K562 (cell line): ENCODE measurements at regions not wholly inside any gene's neighbourhood (a gene's known extent, or its start where the extent isn't known, plus 50 kb on each side); places are given as distances from the start of the nearest gene placed in this dataset.

Experiments
- ATAC-seq: fragments of 200-7000 bp; cut with Tn5 transposase; 3 replicates; pipeline ENCODE4 v1.9.1; 2020; ENCODE audit warnings: moderate library complexity
- BruUV-seq: library from RNA; stranded (reverse); fragments of 400-500 nt; replicated peaks from 2 replicates; lab custom pipeline; 2021; lab: Mats Ljungman, UMichigan
- CTCF ChIA-PET: fragments of 300-600 bp; formaldehyde crosslinking; extraction: SDS; loops from one replicate; lab custom pipeline; 2021; ENCODE audit warnings: low intra/inter-chr PET ratio; lab: Yijun Ruan, JAX
- POLR2A ChIA-PET: fragments of 300-600, 350-650 bp; sonication (Branson Sonifier 250); formaldehyde crosslinking; extraction: SDS; loops from one replicate; lab custom pipeline; 2021; ENCODE audit warnings: antibody characterized with exemption, inconsistent platforms; lab: Yijun Ruan, JAX
- DNase-seq, 4 experiments: peaks; one replicate each; pipeline versions ENCODE4 v3.0.0 to v3.0.0-alpha.2; 2011 to 2018; ENCODE audit warnings: low spot score in 3 of 4, mixed read lengths in 3 of 4; ENCODE audit errors: extremely low read depth in 1 of 4
- FAIRE-seq: peaks from 2 replicates; lab custom pipeline; 2011; peaks lifted over from hg19 to GRCh38; lab: Jason Lieb, UNC
- H2AFZ ChIP-seq: 2 replicates; pipeline ENCODE4 v1.6.0; 2011; ENCODE audit warnings: low read depth, low read length, control low read depth, inconsistent platforms
- H3K27ac ChIP-seq: fragments of 200-600 bp; 3 replicates; pipeline ENCODE4 v1.8.0; 2011; ENCODE audit warnings: low read depth, mild to moderate bottlenecking, control low read depth, inconsistent platforms, low read length, moderate library complexity, mixed read lengths; ENCODE audit errors: extremely low read depth
- H3K27me3 ChIP-seq, 2 experiments: fragments of 300-600 bp in 1 of 2; 2 replicates in 1 of 2; 3 replicates in 1 of 2; pipeline versions ENCODE4 v1.6.0 to v1.8.0; 2011; ENCODE audit warnings: inconsistent platforms in 2 of 2, low read length in 2 of 2, mild to moderate bottlenecking in 1 of 2, mixed read lengths in 1 of 2, moderate library complexity in 1 of 2; ENCODE audit not compliant: control insufficient read depth in 2 of 2, insufficient read depth in 2 of 2
- H3K36me3 ChIP-seq: fragments of 300-600 bp; 3 replicates; pipeline ENCODE4 v1.8.0; 2011; ENCODE audit warnings: mild to moderate bottlenecking, low read length, inconsistent platforms; ENCODE audit not compliant: control insufficient read depth, insufficient read depth
- H3K4me1 ChIP-seq, 2 experiments: fragments of 200-600 bp in 1 of 2; replicated peaks in 1 of 2; 2 replicates in 1 of 2; 3 replicates in 1 of 2; pipeline versions ENCODE4 v1.5.1 to v1.8.0; 2011; ENCODE audit warnings: inconsistent platforms in 2 of 2, low read length in 2 of 2, mild to moderate bottlenecking in 1 of 2, mixed read lengths in 1 of 2, moderate library complexity in 1 of 2; ENCODE audit not compliant: control insufficient read depth in 2 of 2, insufficient read depth in 2 of 2
- H3K4me2 ChIP-seq: 2 replicates; pipeline ENCODE4 v1.6.1; 2011; ENCODE audit warnings: low read length, control low read depth, inconsistent platforms, mixed read lengths; ENCODE audit not compliant: insufficient read depth
- H3K4me3 ChIP-seq: fragments of 200-600 bp; sonication (generic), shearing (Covaris generic); 2 replicates; pipeline ENCODE4 v1.5.1; 2016; ENCODE audit warnings: control low read depth, inconsistent platforms
- H3K79me2 ChIP-seq: fragments of 200-600 bp; 3 replicates; pipeline ENCODE4 v1.8.0; 2011; ENCODE audit warnings: low read length, inconsistent platforms; ENCODE audit not compliant: control insufficient read depth, insufficient read depth
- H3K9ac ChIP-seq, 2 experiments: 2 replicates each; pipeline versions ENCODE4 v1.6.0 to v1.6.1; 2011; ENCODE audit warnings: low read depth in 2 of 2, low read length in 2 of 2, control low read depth in 1 of 2, inconsistent platforms in 1 of 2, mild to moderate bottlenecking in 1 of 2, mixed read lengths in 1 of 2; ENCODE audit not compliant: insufficient read depth in 1 of 2
- H3K9me1 ChIP-seq: one replicate; pipeline ENCODE4 v1.6.0; 2011; ENCODE audit warnings: inconsistent platforms, mild to moderate bottlenecking, low read length, moderate library complexity; ENCODE audit not compliant: control insufficient read depth, insufficient read depth
- H3K9me3 ChIP-seq: replicated peaks from 2 replicates; pipeline ENCODE4 v1.5.1; 2011; ENCODE audit warnings: low read depth, low read length, inconsistent platforms; ENCODE audit not compliant: control insufficient read depth, insufficient read depth
- H4K20me1 ChIP-seq: replicated peaks from 2 replicates; pipeline ENCODE4 v1.6.1; 2011; ENCODE audit warnings: low read length, inconsistent platforms, mixed read lengths; ENCODE audit not compliant: control insufficient read depth, insufficient read depth
- ADNP ChIP-seq: fragments of 200-800 bp; sonication (Bioruptor generic); IDR thresholded peaks from 2 replicates; pipeline ENCODE4 v1.6.1; 2016; ENCODE audit warnings: missing genetic modification characterization, missing compliant biosample characterization
- ATF7 ChIP-seq: fragments of 450-650 bp; IDR thresholded peaks from 2 replicates; pipeline ENCODE4 v1.7.1; 2014; ENCODE audit warnings: mild to moderate bottlenecking, moderate library complexity
- GMEB1 ChIP-seq: fragments of 250-450 bp; sonication (Bioruptor Pico); IDR thresholded peaks from 2 replicates; pipeline ENCODE4 v1.4.0; 2020; ENCODE audit warnings: mild to moderate bottlenecking
- HIVEP1 ChIP-seq: fragments of 250-450 bp; sonication (Bioruptor Pico); IDR thresholded peaks from 2 replicates; pipeline ENCODE4 v1.4.0; 2020; ENCODE audit warnings: mild to moderate bottlenecking
- NFIC ChIP-seq: fragments of 450-650 bp; IDR thresholded peaks from 2 replicates; pipeline ENCODE4 v1.6.1; 2017; ENCODE audit warnings: mild to moderate bottlenecking, inconsistent platforms
- PHTF2 ChIP-seq: fragments of 250-450 bp; sonication (Bioruptor Pico); IDR thresholded peaks from 2 replicates; pipeline ENCODE4 v1.5.0; 2021; ENCODE audit warnings: mild to moderate bottlenecking
- RAD21 ChIP-seq, 2 experiments: fragments of 250-450 bp in 1 of 2; fragments of 450-650 bp in 1 of 2; sonication (Bioruptor Pico) in 1 of 2; formaldehyde crosslinking in 1 of 2; IDR thresholded peaks in 1 of 2; conservative IDR thresholded peaks in 1 of 2; 2 replicates each; pipeline versions ENCODE4 v1.4.0 to v1.8.0; 2020 to 2022; ENCODE audit warnings: mild to moderate bottlenecking in 2 of 2, moderate library complexity in 1 of 2
- RBM22 ChIP-seq: fragments of 200-400 bp; formaldehyde crosslinking; IDR thresholded peaks from 2 replicates; pipeline ENCODE4 v1.6.1; 2018; ENCODE audit warnings: low read length, low read depth; ENCODE audit not compliant: poor library complexity, severe bottlenecking
- SETDB1 ChIP-seq: IDR thresholded peaks from one replicate; pipeline ENCODE4 v1.6.1; 2012; ENCODE audit warnings: low read length, control low read depth, inconsistent platforms
- TFAP4 ChIP-seq: sonication (generic); formaldehyde crosslinking; IDR thresholded peaks from 2 replicates; pipeline ENCODE4 v1.8.0; 2022; ENCODE audit warnings: missing genetic modification reagents, mild to moderate bottlenecking, moderate library complexity, borderline replicate concordance
- ZFP91 ChIP-seq: sonication (generic); formaldehyde crosslinking; IDR thresholded peaks from 2 replicates; pipeline ENCODE4 v1.8.0; 2022; ENCODE audit warnings: mild to moderate bottlenecking, missing genetic modification reagents
- WGBS: fragments of 100-300 bp; shearing (Covaris generic); methylation state at CpG from one replicate; pipeline ENCODE4 v1.1.6; 2016; ENCODE audit warnings: low coverage, mixed read lengths; ENCODE audit not compliant: insufficient coverage; ENCODE audit errors: missing lambda C conversion rate; 5-methylcytosine and 5-hydroxymethylcytosine counted together
- in situ Hi-C: fragments of 300-500 bp; cut with MboI; formaldehyde crosslinking; loops from 4 replicates; pipeline ENCODE4 v1.15.0; 2018; ENCODE audit warnings: inconsistent platforms, mixed read lengths
- intact Hi-C: fragments of 100-400 bp; cut with micrococcal nuclease; formaldehyde crosslinking; loops from 2 replicates; pipeline ENCODE4 v1.14.2; 2022

- 0% methylated on average over 6 of the region's 6 CpGs for WGBS
- intact Hi-C loops: no loop called here
These were observed 1366.5 kb downstream of the AACS start for GRCh38 chr12:126431767-126432166.

GRCh38 chr12:126432780-126433179, 1367.5 kb downstream of the AACS start:
- no peak overlapping the region for H3K4me3 ChIP-seq
- FAIRE-seq (no peak), ATAC-seq (no peak), DNase-seq (no peak)
- BruUV-seq: no TSS peak
- no peak overlapping the region for H3K27ac ChIP-seq
- no peaks in the 10 kb centered on the region for H3K79me2 ChIP-seq
- no peak overlapping the region for H2AFZ ChIP-seq
- WGBS: 4% methylated on average over 1 of the region's 1 CpG
- no peaks in the 10 kb centered on the region for H3K27me3 ChIP-seq
- H3K4me2 ChIP-seq: no peak overlapping the region
- no peaks in the 10 kb centered on the region for H3K9me1 ChIP-seq
- no peak overlapping the region for H3K9ac ChIP-seq
- POLR2A ChIA-PET: interaction anchor here (0.5 kb wide), 1 partner anchor 90 kb away, joined by 3 read pairs; no protein-coding TSS in a partner anchor
- no peaks in the 10 kb centered on the region for H3K9me3 ChIP-seq
- no peaks in the 10 kb centered on the region for H4K20me1 ChIP-seq
- in situ Hi-C loops (no loop called here), intact Hi-C loops (no loop called here)
- no peaks in the 10 kb centered on the region for H3K4me1 ChIP-seq
- H3K36me3 ChIP-seq: no peaks in the 10 kb centered on the region
- CTCF ChIA-PET: no interaction called here
- TF ChIP-seq ADNP (no peak), NFIC (no peak), ZFP91 (no peak), TFAP4 (CRISPR knock-in tag) (no peak), PHTF2 (CRISPR knock-in tag) (no peak), ATF7 (no peak), SETDB1 (no peak), RAD21 (CRISPR knock-in tag; conservative IDR thresholded peaks at IDR 0.05 in 1 of 2, IDR thresholded peaks at IDR 0.05 in 1 of 2) (no peak)

More at GRCh38 chr12:126431767-126432166, 1366.5 kb downstream of the AACS start:
- FAIRE-seq (no peak), DNase-seq (no peak), ATAC-seq (no peak)
- in situ Hi-C loops: no loop called here
- H3K27ac ChIP-seq: no peak overlapping the region
- CTCF ChIA-PET: no interaction called here
- no peak overlapping the region for H3K4me2 ChIP-seq
- no peaks in the 10 kb centered on the region for H3K27me3 ChIP-seq
- H3K4me1 ChIP-seq: no peaks in the 10 kb centered on the region
- no peaks in the 10 kb centered on the region for H3K36me3 ChIP-seq
- POLR2A ChIA-PET: no interaction called here
- TF ChIP-seq HIVEP1: no peak
- no peak for TF ChIP-seq GMEB1
- TF ChIP-seq RBM22: no peak
- H3K9me3 ChIP-seq: no peaks in the 10 kb centered on the region
- H3K4me3 ChIP-seq: no peak overlapping the region
- no peaks in the 10 kb centered on the region for H4K20me1 ChIP-seq
- no peak overlapping the region for H2AFZ ChIP-seq
- no peaks in the 10 kb centered on the region for H3K9me1 ChIP-seq
- H3K79me2 ChIP-seq: no peaks in the 10 kb centered on the region
- H3K9ac ChIP-seq: no peak overlapping the region
- BruUV-seq: no TSS peak
